ENCODE measurements at regions not wholly inside any gene's neighbourhood (a gene's known extent, or its start where the extent isn't known, plus 50 kb on each side); places are given as distances from the start of the nearest gene placed in this dataset.
"Not testable (repeated sequence)": the region's sequence is repeated elsewhere in the genome, so short reads cannot be mapped to it uniquely, and the experiment has no call there.

DNA sequence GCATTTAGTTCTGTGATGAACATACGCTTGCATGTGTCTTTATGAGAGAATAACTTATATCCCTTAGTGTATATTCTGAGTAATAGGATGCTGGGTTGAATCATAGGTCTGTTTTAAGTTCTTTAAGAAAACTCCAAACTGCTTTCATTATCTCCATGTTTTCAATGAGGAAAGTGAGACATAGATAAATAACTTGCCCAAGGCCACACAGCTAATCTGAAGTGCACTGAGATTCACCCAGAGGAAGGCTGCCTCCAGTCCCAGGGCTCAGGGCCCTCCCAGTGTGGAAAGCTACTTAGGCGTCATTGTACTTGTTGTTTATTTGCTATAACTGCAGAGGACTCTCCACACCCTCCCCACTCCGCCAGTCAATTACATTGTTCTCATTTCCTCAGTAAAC is 126.7 kb downstream of the INHBA start:
- DNase-seq: no peak

DNA sequence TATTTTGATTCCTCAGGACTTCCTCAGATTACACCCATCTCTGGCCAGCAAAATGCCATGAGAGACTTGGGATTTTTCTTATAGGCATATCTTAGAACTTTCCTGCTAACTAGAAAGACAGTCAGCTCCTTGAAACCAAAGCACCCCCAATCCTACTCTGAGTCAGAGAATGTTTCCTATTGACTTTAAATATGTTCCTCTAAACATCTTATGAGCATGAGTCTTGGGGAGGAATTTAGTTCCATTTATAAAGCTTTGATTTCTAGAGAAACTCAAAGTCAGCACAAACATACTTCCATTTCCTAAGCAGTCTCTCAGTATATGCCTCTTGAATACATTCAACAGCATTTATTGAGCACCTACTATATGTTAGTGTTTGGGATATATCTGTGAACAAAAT is 128.5 kb downstream of the INHBA start:
- DNase-seq: no peak

DNA sequence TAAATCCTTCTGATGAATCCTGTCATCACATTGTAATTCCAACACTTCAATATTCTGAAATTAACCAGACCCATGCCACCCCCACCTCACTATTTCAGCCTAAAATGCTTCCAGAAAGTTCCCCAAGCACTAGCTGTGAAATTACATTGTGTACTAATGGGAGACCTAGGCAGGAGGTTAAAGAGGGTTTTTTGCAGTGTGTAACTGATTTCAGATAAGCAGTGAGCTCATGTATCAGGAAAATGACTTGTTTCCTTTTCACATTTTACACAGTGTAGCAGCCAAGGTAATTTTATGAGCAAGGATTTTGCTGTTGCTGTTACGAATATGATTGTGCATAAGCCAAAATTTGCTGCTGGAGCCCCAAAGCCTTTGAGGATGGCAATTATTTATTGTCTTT is 129.0 kb downstream of the INHBA start:
- no peak for DNase-seq

DNA sequence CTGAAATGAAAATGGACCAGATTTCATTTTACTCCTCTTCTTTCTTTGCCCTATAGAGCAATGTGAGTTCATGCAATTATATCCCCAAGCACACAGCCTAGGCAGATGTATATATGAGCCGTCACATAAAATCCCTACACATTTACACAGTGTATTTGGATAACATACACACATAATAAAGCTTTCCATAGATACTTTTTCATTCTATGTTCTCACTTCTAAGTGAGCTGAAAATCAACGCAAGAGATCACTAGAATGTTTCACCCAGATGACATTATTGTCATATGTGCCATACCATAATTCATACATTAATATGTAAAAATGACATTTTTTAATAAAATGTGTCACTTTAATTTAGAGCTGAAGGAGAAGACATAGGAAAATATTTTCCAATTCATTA is 129.4 kb downstream of the INHBA start:
- DNase-seq: no peak

DNA sequence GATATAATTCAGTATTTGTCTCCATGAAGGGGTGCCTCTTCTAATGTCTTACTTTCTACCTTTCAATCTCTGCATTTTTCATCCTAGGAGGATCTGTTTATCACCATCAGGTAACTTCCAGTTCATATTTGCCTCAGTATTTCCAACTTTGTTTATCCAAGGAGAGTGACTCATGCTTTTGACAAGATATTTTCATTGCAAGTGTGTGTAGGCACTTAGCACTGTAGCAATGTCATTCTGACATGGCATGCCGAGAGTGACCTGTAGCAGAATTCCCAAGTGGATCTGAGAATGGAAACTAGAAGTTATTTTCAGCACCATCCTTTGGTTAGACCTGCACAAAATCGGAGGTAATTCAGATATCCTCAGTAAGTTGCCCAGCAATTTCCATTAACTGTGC is 129.9 kb downstream of the INHBA start:
- DNase-seq: no peak

DNA sequence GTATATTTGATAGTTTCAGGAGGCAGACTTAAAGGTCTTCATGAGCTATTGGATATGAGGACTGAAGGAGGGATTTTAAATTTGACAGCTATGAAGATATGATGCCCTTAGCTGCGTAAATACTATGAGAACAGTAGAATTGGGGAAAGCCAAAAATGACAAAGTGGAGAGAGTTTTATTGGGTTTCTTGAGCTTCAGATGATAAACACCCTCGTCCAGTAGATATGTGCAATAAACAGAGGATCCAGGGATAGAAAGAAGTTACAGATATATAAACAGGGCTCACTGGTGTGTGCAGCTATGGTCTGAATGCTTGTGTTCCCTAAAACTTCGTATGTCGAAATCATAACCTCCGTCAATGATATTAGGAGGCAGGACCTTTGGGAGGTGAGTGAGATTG is 131.3 kb downstream of the INHBA start:
- no peak for DNase-seq

DNA sequence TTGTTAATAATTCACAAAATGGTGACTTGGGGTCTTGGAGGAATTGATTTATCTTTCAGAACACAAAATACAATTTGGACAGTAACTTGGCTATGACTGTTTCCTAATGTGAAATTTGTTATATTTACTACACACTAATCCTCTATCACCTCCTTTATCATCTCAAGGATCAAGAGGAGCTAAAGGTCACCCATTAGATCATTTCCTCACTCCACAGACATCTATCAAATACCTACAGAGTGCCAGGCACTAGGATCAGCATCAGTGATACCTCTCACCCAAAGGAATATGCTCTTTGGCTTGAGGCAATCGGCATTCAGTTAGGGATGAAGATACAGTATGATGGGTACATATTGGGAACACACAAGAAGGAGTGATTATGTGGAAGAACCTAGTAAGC is 132.1 kb downstream of the INHBA start:
- no peak for DNase-seq

DNA sequence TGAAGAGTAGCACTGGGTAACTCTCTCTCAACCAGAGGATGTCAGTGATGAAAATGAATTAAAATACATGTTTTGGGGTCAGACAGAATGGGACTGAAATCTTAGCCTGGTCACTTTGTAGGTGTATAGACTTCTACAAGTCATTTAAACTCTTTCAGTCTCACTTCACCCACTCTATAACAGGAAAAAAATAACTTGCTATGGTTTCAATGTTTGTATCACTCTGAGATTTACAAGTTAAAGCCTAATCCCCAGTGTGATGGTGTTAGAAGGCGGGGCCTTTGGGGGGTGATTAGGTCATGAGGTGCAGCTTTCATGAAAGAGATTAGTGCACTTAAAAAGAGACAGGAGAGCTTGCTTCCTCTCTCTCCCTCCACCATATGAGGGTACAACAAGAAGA is 134.8 kb downstream of the INHBA start:
- no peak for DNase-seq

DNA sequence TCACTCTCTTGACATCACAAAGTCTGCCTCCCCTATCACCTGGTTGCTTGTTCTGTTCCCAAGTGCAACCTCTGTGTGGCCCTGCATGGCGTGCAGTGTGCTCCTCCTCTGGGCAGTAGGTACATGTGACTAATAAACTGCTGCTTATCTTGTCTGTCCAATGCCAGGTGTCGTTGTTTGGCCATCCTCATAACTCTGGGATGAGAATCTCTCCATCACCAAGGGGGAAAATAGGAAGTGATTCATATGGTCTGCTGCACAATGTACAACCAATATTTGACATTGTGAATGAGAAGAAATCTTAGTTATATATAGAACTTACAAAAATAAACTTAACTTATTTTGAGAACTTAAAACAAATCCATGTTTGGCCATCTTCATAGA is 135.2 kb downstream of the INHBA start:
- no peak for DNase-seq

DNA sequence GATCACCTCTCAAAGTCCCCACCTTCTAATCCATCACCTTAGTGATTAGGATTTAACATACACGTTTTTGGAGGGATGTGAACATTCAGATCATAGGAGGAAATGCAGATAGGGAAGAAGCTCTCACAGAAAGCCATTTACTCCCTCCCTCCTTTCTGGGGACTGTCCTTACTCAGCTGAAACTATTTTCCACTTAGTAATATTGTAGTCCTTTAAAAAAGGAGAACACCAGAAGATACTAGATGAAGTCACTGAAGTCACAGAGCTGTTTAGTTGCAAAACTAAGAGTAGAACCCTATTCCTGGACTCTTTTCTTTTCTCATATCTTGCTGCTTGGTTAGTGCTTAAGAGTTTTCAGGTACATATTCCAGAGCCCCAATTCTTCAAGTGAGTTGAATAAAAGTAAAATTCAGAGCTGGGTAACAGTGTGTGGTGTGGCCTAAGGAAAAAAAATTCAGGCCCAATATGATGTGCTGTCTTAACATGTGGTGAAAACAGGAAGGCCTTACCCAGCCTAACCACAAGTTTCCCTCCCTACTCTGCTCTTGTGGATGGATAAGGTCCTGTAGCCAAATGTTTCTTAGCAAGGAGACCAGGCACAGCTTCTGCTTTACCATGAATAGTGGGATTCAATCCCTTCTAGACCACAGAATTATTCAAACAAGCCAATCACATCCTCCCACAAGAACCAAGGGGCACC is 135.7 kb downstream of the INHBA start:
- peak; percentile 34 for DNase-seq

DNA sequence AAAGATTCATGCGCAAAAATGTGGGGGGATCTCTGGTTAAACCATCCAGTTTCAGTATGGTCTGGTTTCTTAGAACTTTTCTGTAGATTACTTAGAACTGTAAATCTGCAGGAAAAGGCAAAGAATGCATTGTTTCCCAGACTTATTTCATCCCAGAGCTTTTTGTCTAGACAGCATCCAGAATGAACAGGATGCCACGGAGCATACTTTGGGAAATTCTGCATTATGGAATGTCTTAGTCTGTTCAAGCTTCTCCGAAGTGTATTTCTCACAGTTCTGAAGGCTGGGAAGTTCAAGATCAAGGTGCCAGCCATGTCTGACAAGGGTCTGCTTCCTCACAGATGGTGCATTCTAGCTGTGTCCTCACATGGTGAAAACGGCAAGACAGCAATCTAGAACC is 136.3 kb downstream of the INHBA start:
- no peak for DNase-seq

DNA sequence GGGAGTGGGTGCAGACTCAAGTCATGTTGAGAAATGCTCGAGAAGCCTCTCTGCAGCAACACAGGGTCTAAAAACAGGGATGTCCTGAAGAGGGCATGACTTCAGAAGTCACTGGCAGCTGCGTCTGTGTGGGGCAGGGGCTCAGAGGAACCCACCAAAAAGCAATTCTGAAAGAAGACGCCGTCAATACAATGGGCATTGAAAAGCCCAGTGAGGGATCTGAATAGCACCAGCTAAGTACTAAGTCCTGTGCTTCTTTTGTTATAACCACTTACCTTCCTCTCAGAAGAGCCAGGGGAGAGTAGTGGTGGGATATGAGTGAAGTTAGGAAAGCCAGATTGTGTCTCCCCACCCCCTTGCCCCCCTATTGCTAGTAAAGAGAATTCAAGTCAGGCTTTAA is 137.2 kb downstream of the INHBA start:
- no peak for DNase-seq

DNA sequence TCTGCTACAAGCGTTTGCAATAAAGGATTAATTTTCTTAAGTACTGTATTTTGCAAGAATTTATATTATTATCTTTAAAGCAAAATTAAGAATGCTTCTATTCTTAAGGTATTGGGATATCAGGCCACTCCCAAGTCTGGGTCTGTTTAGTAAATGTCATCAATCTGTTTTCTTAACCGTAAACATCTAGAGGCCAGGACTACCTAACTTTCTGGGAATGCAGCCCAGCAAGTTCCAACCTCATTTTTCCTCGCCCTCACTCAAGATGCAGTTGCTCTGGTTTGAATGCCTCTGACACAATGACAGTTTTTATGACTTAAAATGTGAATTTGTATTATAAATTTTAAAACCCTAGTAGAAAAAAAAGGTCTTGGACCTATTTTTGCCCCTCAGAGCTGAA is 143.5 kb downstream of the INHBA start:
- no peak for DNase-seq

DNA sequence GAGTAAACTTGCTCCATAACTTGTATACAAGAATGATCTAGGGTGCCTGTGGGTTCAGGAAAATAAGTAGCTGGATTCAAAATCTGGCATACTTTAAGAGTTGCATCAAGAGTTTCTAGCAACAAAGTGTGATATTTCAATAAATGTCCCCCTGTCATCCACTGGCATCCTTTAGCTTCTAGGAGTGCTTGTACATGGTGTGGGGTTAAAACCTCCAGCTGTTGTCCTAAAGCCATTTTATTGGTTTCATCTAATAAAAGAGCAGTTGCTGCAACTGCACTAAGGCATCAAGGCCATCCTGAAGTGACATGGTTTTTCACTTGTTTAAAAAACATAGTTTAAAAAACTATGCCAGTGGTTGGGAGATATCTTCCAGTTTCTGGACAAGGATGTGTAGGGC is 148.4 kb downstream of the INHBA start:
- DNase-seq: no peak

DNA sequence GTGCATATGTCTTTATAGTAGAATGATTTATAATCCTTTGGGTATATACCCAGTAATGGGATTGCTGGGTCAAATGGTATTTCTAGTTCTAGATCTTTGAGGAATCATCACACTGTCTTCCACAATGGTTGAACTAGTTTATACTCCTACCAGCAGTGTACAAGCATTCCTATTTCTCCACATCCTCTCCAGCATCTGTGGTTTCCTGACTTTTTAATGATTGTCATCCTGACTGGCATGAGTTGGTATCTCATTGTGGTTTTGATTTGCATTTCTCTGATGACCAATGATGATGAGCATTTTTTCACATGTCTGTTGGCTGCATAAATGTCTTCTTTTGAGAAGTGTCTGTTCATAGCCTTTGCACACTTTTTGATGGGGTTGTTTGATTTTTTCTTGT is 152.8 kb downstream of the INHBA start:
- DNase-seq: not testable (repeated sequence)

DNA sequence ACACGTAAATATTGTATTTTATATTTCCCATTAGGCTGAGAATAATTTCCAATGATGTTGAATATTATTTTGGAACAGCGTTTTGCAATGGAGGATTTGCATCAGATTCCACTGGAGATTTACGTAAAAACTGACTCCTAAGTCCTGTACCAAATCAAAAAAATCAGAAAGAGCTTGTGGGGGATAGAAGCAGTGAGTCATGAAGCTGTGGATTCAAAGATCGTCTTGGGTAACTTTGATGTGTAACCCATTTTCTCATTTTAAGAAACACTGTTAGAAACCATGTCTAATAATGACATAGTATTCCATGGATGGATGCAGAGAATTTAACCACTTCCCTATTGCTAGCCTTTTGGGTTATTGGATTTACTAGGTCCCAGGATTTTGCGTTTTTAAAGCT is 158.6 kb downstream of the INHBA start:
- DNase-seq: no peak

DNA sequence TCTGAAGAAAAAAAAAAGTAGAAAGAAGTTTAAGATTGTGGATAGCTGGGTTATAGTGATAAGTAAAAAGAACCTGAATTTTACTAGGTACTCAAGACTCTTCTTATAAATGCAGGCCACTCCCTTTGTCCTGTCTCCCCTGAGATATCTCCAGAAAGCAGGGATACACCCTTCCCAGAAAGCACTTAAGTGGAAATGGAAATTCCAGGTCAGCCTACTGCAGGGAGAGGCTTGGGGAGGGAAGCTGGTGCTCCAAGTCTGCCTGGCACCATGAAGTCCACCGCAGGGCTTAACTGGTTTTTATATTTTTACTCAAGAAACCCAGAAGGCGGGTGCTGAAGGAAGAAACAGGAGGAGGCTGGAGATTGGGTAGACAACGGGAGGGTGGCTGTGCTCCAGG is 162.3 kb downstream of the INHBA start:
- DNase-seq: no peak

DNA sequence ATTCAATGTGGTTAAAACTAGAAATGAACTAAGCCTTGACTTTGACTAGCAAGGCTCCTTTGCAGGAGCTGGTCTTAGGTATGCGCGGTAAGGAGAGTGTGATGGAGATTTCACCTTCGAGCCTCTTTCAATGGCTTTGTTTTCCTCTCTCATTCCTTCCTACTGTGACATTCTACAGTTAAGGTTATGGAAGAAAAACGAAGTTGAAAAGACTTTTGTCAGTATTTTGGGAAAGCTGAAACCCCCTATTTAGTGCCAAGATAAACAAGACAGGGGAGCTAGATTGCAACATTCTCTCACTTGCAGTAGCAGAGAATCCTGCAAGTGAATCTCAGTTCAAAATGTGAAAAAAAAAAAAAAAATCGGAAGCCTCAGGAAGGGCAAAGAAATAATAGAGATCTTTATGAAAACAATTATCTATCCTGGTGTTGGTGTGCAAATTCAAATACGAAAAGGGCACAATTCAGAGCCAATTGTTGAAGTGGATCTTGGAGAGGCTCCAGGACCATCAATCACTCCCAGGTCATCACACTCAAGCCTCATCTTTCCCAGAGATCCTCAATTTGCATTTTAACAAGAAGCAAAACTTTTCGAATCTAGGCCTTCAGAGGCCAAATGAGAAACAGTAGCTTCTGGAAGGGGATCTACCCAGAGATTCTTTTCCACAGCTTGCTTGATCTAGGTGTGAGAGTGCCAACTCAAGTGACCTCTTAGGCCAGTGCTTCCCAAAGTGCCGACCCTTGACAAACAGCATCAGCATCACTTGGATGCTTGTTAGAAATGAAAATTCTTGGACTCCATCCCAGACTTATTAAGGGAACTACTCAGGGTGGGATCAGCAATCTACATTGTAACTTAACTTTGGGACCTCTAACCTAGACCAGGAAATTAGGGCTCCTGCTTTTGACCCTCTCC is 163.8 kb downstream of the INHBA start:
- DNase-seq: no peak

DNA sequence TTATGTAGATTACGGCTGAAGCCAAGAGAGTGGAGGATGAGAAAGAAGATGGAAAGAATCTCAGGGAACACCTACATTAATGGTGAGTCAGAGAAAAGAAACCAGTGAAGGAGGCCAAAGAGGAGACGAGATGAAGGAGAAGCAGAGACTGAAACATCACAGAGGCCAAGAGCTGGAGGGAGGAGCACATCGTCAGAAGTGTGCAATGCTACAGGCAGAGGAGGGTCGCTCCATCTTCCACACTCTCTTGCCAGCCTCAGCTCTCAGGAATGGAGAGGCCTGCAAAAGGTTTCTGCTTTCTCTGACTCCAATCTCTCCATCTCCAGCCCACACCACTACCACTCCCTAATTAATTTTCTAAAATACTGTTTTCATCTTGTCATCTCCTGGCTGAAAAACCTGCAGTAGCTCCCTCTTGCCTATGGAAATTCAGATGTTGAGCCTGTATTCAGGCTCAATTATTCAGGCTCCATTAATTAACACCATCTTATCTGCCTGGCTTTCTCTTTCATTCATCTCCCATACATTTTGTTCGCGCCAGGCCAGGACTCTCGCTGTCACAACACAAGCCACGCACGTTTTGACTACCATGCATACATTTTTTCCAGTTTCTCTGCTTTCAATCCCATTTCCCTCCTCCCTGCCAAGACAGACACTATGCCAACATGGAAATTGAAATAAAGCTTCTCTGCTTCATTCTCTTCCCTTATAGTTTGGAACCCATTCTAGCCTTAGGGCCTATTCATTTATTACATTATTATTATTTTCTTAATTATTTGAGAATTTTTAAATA is 165.8 kb downstream of the INHBA start:
- no peak for DNase-seq

DNA sequence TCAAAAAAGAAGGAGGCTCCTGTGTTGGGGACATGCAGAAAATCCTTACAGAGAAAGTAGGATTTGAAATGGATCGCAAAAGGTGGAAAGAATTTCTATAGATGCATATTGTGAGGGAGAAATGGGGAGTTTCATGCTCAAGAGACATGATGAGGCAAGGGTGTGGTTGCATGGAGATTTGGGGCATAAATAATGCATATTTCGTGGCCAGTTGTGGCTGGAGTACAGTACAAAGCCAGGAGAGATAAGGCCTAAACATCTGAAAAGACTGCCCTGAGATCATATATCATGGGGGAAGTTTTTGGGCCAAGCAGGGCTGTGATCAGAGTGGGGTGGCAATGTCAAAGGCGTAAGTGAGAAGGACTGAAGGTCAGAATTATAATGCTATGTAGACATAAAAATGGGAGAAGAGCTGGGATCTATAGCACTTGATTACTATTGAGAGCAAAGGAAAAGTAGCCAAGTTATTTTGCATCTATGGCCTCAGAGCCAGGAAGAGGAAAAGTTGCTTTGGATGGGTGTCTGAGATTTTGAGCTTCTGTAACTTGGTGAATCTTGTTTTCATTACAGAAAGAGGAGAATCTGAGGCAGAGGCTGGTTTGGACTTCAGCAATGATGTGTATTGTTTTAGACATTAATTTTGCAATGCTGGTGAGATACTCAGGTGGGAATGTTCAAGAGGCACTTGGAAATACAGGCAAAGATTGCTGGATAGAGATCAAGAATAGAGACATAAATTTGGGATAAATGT is 166.6 kb downstream of the INHBA start:
- no peak for DNase-seq

DNA sequence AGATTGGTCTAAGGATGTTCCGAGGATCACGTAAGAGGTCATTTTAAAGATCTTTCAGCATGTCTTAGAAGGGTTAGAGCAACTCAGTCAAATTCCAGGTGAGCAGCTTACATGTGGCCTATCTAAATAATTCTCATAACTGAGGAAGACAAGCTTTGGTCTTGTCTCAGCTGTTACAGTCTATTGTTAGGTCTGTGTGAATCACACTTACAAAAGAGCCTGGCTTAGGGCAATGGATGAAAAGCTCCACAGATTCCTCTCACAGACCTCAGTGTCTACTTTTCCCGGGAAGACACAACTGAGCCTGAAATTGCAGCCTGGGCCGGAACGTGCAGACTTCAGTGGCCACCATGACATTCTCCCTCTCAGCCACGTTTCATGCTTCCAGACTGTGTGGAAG is 173.1 kb downstream of the INHBA start:
- DNase-seq: no peak

DNA sequence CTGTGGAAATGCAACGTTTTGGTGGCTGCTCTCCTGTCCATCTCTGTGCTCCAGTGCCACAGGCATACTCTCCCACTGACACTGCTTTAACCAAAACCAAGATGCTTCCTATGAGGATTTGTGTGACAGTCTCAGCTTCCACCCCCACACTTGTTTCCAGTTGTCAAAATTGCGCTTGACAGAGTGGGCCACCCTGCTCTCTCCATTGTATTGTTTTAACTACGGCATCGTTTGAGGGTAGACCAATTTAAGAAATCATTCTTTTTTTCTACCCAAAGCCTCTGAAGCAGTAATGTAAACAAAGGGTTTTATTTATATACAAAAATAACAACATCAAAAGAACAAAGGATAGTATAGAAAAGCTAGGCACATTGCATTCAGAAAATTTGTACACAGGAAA is 178.0 kb downstream of the INHBA start:
- no peak for DNase-seq

DNA sequence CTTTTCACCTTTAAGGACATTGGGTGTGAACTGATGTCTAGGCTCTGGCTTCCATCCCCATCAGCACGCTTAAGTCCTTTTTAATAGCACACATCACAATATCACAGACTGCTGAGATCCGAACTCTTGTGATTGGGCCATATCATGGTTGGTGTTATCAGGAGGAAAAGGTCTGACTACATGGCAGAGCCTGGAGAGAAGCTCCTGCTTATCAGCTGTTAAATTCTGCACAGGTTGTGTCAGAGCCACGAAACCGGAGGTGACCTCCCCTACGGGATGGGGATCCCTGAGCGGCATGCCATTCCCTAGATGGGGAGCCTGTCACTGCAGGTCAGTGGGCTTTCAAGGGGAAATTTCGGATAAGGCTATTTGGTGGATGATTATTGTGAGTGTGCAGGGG is 182.4 kb downstream of the INHBA start:
- DNase-seq: no peak

Measured in inflammatory macrophage treated with lipopolysaccharide for 4 hours (primary cell).